ENCODE measurements at regions not wholly inside any gene's neighbourhood (a gene's known extent, or its start where the extent isn't known, plus 50 kb on each side); places are given as distances from the start of the nearest gene placed in this dataset.

DNA sequence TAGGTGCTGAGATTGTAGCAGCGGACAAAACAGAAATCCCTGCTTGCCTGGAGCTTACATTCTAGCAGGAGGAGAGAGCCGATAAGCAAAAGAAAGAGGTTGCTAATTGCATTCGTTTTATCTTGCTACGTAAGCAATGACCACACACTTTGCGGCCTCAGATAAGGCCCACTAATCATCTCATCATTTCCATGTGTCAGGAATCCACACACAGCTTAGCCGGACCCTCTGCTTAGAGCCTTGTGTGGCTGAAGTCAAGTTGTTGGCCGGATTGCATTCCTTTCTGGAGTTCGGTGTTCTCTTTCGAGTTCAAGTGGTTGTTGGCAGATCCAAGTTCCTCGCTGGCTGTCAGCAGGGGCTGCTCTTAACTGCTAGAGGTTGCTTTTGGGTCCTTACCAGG lies 101.6 kb downstream of the CHST1 start:
- Histone ChIP-seq H3K4me2 (ENCODE audit: insufficient read depth, low read length) (no peak overlapping the region), H3K9ac (replicated peaks; ENCODE audit: extremely low read depth, insufficient read depth, low read length) (no peak overlapping the region), H3K4me3 (replicated peaks in 1 of 3; ENCODE audit: insufficient read depth in 1 of 3, low read depth in 1 of 3, low read length in 3 of 3) (no peak overlapping the region), H3K27me3 (ENCODE audit: control insufficient read depth in 2 of 2, insufficient read depth in 2 of 2, low read length in 2 of 2) (no peaks in the 10 kb centered on the region), H3K9me1 (replicated peaks; ENCODE audit: control insufficient read depth, extremely low read depth, insufficient read depth, low read length) (no peaks in the 10 kb centered on the region), H3K9me3 (replicated peaks; ENCODE audit: control insufficient read depth, insufficient read depth, low read length) (no peaks in the 10 kb centered on the region), H3K27ac (ENCODE audit: insufficient read depth, low read depth, low read length) (no peak overlapping the region), H3K4me1 (ENCODE audit: control insufficient read depth, extremely low read depth, insufficient read depth, low read length) (no peaks in the 10 kb centered on the region), H4K20me1 (replicated peaks; ENCODE audit: control insufficient read depth, extremely low read depth, insufficient read depth, low read length) (no peaks in the 10 kb centered on the region), H3K79me2 (ENCODE audit: control insufficient read depth, insufficient read depth, low read length) (no peaks in the 10 kb centered on the region), H3K36me3 (ENCODE audit: control insufficient read depth in 2 of 2, extremely low read depth in 1 of 2, insufficient read depth in 2 of 2, low read length in 2 of 2) (no peaks in the 10 kb centered on the region), H2AFZ (ENCODE audit: low read depth, low read length) (no peak overlapping the region)
- DNase-seq (ENCODE audit: low read depth, low spot score), result no peak
- TF ChIP-seq POLR2AphosphoS5 (IDR thresholded peaks at IDR 0.05; ENCODE audit: insufficient read depth, low read depth, low read length), result no peak
- TF ChIP-seq, protein P1, sequence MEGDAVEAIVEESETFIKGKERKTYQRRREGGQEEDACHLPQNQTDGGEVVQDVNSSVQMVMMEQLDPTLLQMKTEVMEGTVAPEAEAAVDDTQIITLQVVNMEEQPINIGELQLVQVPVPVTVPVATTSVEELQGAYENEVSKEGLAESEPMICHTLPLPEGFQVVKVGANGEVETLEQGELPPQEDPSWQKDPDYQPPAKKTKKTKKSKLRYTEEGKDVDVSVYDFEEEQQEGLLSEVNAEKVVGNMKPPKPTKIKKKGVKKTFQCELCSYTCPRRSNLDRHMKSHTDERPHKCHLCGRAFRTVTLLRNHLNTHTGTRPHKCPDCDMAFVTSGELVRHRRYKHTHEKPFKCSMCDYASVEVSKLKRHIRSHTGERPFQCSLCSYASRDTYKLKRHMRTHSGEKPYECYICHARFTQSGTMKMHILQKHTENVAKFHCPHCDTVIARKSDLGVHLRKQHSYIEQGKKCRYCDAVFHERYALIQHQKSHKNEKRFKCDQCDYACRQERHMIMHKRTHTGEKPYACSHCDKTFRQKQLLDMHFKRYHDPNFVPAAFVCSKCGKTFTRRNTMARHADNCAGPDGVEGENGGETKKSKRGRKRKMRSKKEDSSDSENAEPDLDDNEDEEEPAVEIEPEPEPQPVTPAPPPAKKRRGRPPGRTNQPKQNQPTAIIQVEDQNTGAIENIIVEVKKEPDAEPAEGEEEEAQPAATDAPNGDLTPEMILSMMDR (IDR thresholded peaks at IDR 0.05; ENCODE audit: extremely low read depth in 1 of 2, insufficient read depth in 1 of 2, low read depth in 1 of 2, low read length in 2 of 2), result no peak
- TF ChIP-seq, protein P2, sequence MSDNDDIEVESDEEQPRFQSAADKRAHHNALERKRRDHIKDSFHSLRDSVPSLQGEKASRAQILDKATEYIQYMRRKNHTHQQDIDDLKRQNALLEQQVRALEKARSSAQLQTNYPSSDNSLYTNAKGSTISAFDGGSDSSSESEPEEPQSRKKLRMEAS (IDR thresholded peaks at IDR 0.05; ENCODE audit: insufficient read depth, insufficient read length), result no peak
- TF ChIP-seq FOS (IDR thresholded peaks at IDR 0.05; ENCODE audit: borderline replicate concordance, insufficient read depth, low read length), result no peak
- TF ChIP-seq JUN (IDR thresholded peaks at IDR 0.05; ENCODE audit: borderline replicate concordance, insufficient read depth, insufficient read length, low read depth), result no peak
- no peak for TF ChIP-seq EZH2 (IDR thresholded peaks at IDR 0.05; ENCODE audit: borderline replicate concordance, low read depth, low read length, severe bottlenecking)
- TF ChIP-seq POLR2A (IDR thresholded peaks at IDR 0.05; ENCODE audit: low read depth, low read length), result no peak
- TF ChIP-seq MYC (IDR thresholded peaks at IDR 0.05; ENCODE audit: low read depth, low read length), result no peak
- no peak for TF ChIP-seq GATA2 (IDR thresholded peaks at IDR 0.05; ENCODE audit: insufficient read depth, insufficient read length, low read depth, low read length)
- dilution Hi-C loops (cut with MboI; ENCODE audit: extremely low pct_ligation_motif_present, low sequenced_read_pairs) (no loop called here), intact Hi-C loops (cut with micrococcal nuclease) (no loop called here)
- FAIRE-seq, result no peak
- CTCF ChIA-PET, result interaction anchor here (1.9 kb wide), 1 partner anchor 208 kb away, joined by 8 read pairs; no protein-coding TSS in a partner anchor
- POLR2A ChIA-PET, result no interaction called here
- BruUV-seq (replicated peaks), result no TSS peak

Measured in endothelial cell of umbilical vein (primary cell).